GM06990 (cell line): ENCODE measurements at regions not wholly inside any gene's neighbourhood (a gene's known extent, or its start where the extent isn't known, plus 50 kb on each side); places are given as distances from the start of the nearest gene placed in this dataset.

Source experiments
- DNase-seq: peaks from one replicate; pipeline ENCODE4 v3.0.0-alpha.2; 2011; ENCODE audit not compliant: insufficient read length; ENCODE audit errors: extremely low read depth
- H3K27me3 ChIP-seq: replicated peaks from 2 replicates; pipeline ENCODE4 v1.6.0; 2011; ENCODE audit warnings: low read length; ENCODE audit not compliant: control insufficient read depth, insufficient read depth
- H3K36me3 ChIP-seq: 2 replicates; pipeline ENCODE4 v1.5.1; 2011; ENCODE audit warnings: low read length; ENCODE audit not compliant: control insufficient read depth, insufficient read depth
- H3K4me3 ChIP-seq: replicated peaks from 2 replicates; pipeline ENCODE4 v1.5.1; 2011; ENCODE audit warnings: low read depth, mild to moderate bottlenecking, control low read depth, low read length
- CTCF ChIP-seq: IDR thresholded peaks from 2 replicates; pipeline ENCODE4 v1.5.1; 2011; ENCODE audit warnings: low read length, control low read depth, mild to moderate bottlenecking, inconsistent platforms; ENCODE audit not compliant: insufficient read depth, poor library complexity, severe bottlenecking

- Histone ChIP-seq H3K4me3 (no peak overlapping the region), H3K36me3 (no peaks in the 10 kb centered on the region)
- DNase-seq: no peak
Observed at GRCh38 chr1:110773813-110774212, 99.1 kb upstream of the KCNA3 start.

GRCh38 chr1:110771245-110772022, 96.7 kb upstream of the KCNA3 start:
- no peak for TF ChIP-seq CTCF
- Histone ChIP-seq H3K36me3 (no peaks in the 10 kb centered on the region), H3K4me3 (no peak overlapping the region), H3K27me3 (no peaks in the 10 kb centered on the region)
- no peak for DNase-seq

More at GRCh38 chr1:110773813-110774212, 99.1 kb upstream of the KCNA3 start:
- H3K27me3 ChIP-seq: no peaks in the 10 kb centered on the region
- no peak for TF ChIP-seq CTCF

- DNase-seq: no peak
- no peak for TF ChIP-seq CTCF
- no peaks in the 10 kb centered on the region for H3K36me3 ChIP-seq
- no peak overlapping the region for H3K4me3 ChIP-seq
- no peaks in the 10 kb centered on the region for H3K27me3 ChIP-seq
Observed at GRCh38 chr1:110770832-110771231, 96.1 kb upstream of the KCNA3 start.

- no peak for TF ChIP-seq CTCF
- Histone ChIP-seq H3K4me3 (no peak overlapping the region), H3K27me3 (no peaks in the 10 kb centered on the region), H3K36me3 (no peaks in the 10 kb centered on the region)
- no peak for DNase-seq
Observed at GRCh38 chr1:110768605-110769004, 93.9 kb upstream of the KCNA3 start.

- Histone ChIP-seq H3K36me3 (no peaks in the 10 kb centered on the region), H3K27me3 (no peaks in the 10 kb centered on the region; the same call in 1 of the 2 replicates), H3K4me3 (no peak overlapping the region)
- TF ChIP-seq CTCF: no peak
- DNase-seq: no peak
Observed at GRCh38 chr1:110766336-110766647, 91.6 kb upstream of the KCNA3 start.
